ENCODE measurements at regions not wholly inside any gene's neighbourhood (a gene's known extent, or its start where the extent isn't known, plus 50 kb on each side); places are given as distances from the start of the nearest gene placed in this dataset.

DNA sequence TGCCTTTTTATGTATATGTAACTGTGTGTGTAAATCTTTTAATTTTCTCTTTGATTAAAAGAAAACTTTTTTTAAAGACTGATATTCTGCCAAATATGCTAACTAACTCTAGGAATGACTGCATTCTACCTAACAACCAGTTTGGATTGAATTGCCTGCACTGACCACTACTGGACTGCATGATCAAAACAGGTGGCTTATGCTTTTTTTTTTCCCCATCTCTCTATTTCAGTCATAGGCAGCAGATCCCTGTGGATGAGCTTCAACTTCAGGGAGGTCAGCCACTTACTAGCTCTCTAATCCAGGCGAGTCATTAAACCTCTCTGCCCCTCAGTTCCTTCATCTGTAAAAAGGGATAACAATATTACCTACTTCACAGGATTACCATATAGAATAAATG lies 138.6 kb upstream of the SERTAD2 start:
- TF ChIP-seq, protein P1, sequence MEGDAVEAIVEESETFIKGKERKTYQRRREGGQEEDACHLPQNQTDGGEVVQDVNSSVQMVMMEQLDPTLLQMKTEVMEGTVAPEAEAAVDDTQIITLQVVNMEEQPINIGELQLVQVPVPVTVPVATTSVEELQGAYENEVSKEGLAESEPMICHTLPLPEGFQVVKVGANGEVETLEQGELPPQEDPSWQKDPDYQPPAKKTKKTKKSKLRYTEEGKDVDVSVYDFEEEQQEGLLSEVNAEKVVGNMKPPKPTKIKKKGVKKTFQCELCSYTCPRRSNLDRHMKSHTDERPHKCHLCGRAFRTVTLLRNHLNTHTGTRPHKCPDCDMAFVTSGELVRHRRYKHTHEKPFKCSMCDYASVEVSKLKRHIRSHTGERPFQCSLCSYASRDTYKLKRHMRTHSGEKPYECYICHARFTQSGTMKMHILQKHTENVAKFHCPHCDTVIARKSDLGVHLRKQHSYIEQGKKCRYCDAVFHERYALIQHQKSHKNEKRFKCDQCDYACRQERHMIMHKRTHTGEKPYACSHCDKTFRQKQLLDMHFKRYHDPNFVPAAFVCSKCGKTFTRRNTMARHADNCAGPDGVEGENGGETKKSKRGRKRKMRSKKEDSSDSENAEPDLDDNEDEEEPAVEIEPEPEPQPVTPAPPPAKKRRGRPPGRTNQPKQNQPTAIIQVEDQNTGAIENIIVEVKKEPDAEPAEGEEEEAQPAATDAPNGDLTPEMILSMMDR (IDR thresholded peaks at IDR 0.05; ENCODE audit: low read length) = no peak
- no peak for TF ChIP-seq EZH2 (IDR thresholded peaks at IDR 0.05; ENCODE audit: borderline replicate concordance, low read length)

Data from OCI-LY1 (cell line).